Esophagus muscularis mucosa (tissue), 4 donors: ENCODE measurements at regions not wholly inside any gene's neighbourhood (a gene's known extent, or its start where the extent isn't known, plus 50 kb on each side); places are given as distances from the start of the nearest gene placed in this dataset.

ENCODE experiments used
- EP300 ChIP-seq: sonication (generic); formaldehyde crosslinking; IDR thresholded peaks from one replicate; pipeline ENCODE4 v1.6.1; 2017; ENCODE audit warnings: antibody characterized with exemption
- POLR2AphosphoS5 ChIP-seq, 2 donors: sonication (generic); formaldehyde crosslinking; IDR thresholded peaks; one replicate each; pipeline ENCODE4 v1.6.1; 2017; ENCODE audit warnings: antibody characterized with exemption in 2 of 2
- TF ChIP-seq, protein P1 (sequence below), 3 experiments: fragments of 200-600 bp in 2 of 3; fragments of 450-650 bp in 1 of 3; sonication (generic) in 2 of 3; IDR thresholded peaks; one replicate each; pipeline ENCODE4 v1.5.1; 2017 to 2019; ENCODE audit warnings: antibody characterized with exemption in 3 of 3, mild to moderate bottlenecking in 2 of 3, moderate library complexity in 1 of 3

GRCh38 chr11:71368966-71369365 is 79.2 kb downstream of the DHCR7 start:
- TF ChIP-seq, protein P1, sequence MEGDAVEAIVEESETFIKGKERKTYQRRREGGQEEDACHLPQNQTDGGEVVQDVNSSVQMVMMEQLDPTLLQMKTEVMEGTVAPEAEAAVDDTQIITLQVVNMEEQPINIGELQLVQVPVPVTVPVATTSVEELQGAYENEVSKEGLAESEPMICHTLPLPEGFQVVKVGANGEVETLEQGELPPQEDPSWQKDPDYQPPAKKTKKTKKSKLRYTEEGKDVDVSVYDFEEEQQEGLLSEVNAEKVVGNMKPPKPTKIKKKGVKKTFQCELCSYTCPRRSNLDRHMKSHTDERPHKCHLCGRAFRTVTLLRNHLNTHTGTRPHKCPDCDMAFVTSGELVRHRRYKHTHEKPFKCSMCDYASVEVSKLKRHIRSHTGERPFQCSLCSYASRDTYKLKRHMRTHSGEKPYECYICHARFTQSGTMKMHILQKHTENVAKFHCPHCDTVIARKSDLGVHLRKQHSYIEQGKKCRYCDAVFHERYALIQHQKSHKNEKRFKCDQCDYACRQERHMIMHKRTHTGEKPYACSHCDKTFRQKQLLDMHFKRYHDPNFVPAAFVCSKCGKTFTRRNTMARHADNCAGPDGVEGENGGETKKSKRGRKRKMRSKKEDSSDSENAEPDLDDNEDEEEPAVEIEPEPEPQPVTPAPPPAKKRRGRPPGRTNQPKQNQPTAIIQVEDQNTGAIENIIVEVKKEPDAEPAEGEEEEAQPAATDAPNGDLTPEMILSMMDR (IDR thresholded peaks at IDR 0.05), result no peak
- TF ChIP-seq POLR2AphosphoS5 (IDR thresholded peaks at IDR 0.05), result no peak
- no peak for TF ChIP-seq EP300
